ENCODE measurements at regions not wholly inside any gene's neighbourhood (a gene's known extent, or its start where the extent isn't known, plus 50 kb on each side); places are given as distances from the start of the nearest gene placed in this dataset.

- Histone ChIP-seq H3K79me2 (ENCODE audit: control insufficient read depth, insufficient read depth, low read length) (no peaks in the 10 kb centered on the region), H3K9me1 (replicated peaks; ENCODE audit: control insufficient read depth, extremely low read depth, insufficient read depth, low read length) (no peaks in the 10 kb centered on the region), H3K27me3 (ENCODE audit: control insufficient read depth in 2 of 2, insufficient read depth in 2 of 2, low read length in 2 of 2) (no peaks in the 10 kb centered on the region), H3K9ac (replicated peaks; ENCODE audit: extremely low read depth, insufficient read depth, low read length) (no peak overlapping the region), H3K4me3 (replicated peaks in 1 of 3; ENCODE audit: insufficient read depth in 1 of 3, low read depth in 1 of 3, low read length in 3 of 3) (no peak overlapping the region), H3K36me3 (ENCODE audit: control insufficient read depth in 2 of 2, extremely low read depth in 1 of 2, insufficient read depth in 2 of 2, low read length in 2 of 2) (no peaks in the 10 kb centered on the region), H3K4me2 (ENCODE audit: insufficient read depth, low read length) (no peak overlapping the region), H3K9me3 (replicated peaks; ENCODE audit: control insufficient read depth, insufficient read depth, low read length) (peaks cover 3% of the 10 kb centered on the region), H4K20me1 (replicated peaks; ENCODE audit: control insufficient read depth, extremely low read depth, insufficient read depth, low read length) (no peaks in the 10 kb centered on the region), H3K4me1 (ENCODE audit: control insufficient read depth, extremely low read depth, insufficient read depth, low read length) (no peaks in the 10 kb centered on the region), H3K27ac (ENCODE audit: insufficient read depth, low read depth, low read length) (no peak overlapping the region), H2AFZ (ENCODE audit: low read depth, low read length) (no peak overlapping the region)
- DNase-seq (ENCODE audit: low read depth, low spot score) = no peak
- intact Hi-C loops (cut with micrococcal nuclease) (no loop called here), dilution Hi-C loops (cut with MboI; ENCODE audit: extremely low pct_ligation_motif_present, low sequenced_read_pairs) (no loop called here)
- no peak for FAIRE-seq
- ChIA-PET POLR2A (no interaction called here), CTCF (no interaction called here)
- BruUV-seq (replicated peaks) = no TSS peak
- TF ChIP-seq GATA2 (IDR thresholded peaks at IDR 0.05; ENCODE audit: insufficient read depth, insufficient read length, low read depth, low read length) (no peak), JUN (IDR thresholded peaks at IDR 0.05; ENCODE audit: borderline replicate concordance, insufficient read depth, insufficient read length, low read depth) (no peak), POLR2A (IDR thresholded peaks at IDR 0.05; ENCODE audit: low read depth, low read length) (no peak), MYC (IDR thresholded peaks at IDR 0.05; ENCODE audit: low read depth, low read length) (no peak), CTCF (IDR thresholded peaks at IDR 0.05; ENCODE audit: extremely low read depth in 1 of 2, insufficient read depth in 1 of 2, low read depth in 1 of 2, low read length in 2 of 2) (no peak), FOS (IDR thresholded peaks at IDR 0.05; ENCODE audit: borderline replicate concordance, insufficient read depth, low read length) (no peak), MAX (IDR thresholded peaks at IDR 0.05; ENCODE audit: insufficient read depth, insufficient read length) (no peak), POLR2AphosphoS5 (IDR thresholded peaks at IDR 0.05; ENCODE audit: insufficient read depth, low read depth, low read length) (no peak), EZH2 (IDR thresholded peaks at IDR 0.05; ENCODE audit: borderline replicate concordance, low read depth, low read length, severe bottlenecking) (no peak)
These were observed 86.7 kb upstream of the C1orf174 start for GRCh38 chr1:3986686-3987218.
